Limb (tissue), 2 donors: ENCODE measurements at regions not wholly inside any gene's neighbourhood (a gene's known extent, or its start where the extent isn't known, plus 50 kb on each side); places are given as distances from the start of the nearest gene placed in this dataset.
A peak's percentile ranks its signal among the peaks of the same experiment; 100 is the strongest.
"Not testable (repeated sequence)": the region's sequence is repeated elsewhere in the genome, so short reads cannot be mapped to it uniquely, and the experiment has no call there.

ENCODE experiments used
- DNase-seq, 2 donors: peaks; one replicate each; pipeline ENCODE4 v3.0.0-alpha.2; 2016; ENCODE audit errors: extremely low spot score in 2 of 2

DNA sequence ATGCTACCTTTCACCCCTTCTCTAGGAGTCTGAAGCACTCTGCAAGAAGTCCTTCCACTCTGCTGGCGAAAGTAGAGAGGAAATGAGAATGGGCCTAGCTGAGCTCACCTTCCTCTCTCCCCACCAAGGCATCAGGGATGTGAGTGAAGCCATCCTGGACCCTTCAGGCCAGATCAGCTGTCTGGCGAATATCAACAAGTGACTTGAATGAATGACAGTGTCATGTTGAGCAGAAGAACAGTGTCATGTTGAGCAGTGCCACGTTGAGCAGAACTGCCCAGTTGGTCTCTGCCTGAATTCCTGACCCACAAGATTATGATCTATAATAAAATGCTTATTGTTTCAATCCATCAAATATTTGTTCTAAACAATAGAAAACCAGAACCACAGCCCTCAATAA lies 166.2 kb upstream of the RFC3 start:
- DNase-seq = no peak

DNA sequence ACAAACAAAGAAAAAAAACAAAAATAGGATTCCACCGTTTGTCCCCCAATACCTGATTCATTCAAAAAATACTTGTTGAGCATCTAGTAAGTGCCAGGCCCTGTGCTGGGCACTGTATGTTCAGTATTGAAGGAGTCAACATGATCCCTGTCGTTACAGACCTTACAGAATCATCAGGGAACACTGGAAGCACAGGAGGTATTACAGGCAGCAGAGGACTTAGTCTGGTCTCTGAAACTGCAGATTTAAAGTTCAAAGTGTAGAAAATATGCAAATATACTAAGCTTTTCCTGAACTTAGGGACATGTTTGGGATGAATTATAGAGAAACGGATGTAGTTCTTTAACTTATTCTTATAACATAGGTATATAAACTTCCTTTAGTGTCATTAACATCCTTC lies 160.7 kb upstream of the RFC3 start:
- DNase-seq = no peak

DNA sequence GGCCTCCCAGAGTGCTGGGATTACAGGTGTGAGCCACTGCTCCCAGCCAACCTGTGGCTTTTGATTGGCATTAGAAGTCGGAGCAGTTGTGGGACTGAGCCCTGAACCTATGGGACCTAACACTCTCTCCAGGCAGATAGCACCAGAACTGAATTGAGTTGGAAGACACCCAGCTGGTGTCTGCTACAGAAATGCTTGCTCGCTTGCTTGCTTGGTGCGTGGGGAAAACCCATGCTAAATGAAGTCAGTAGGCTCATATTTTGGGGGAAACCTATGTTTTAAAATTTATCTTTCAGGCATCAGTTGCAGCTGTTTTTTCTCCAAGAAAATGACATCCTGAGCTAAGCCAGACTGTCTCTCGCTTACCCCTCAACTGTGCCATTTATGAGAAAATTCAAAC lies 158.5 kb upstream of the RFC3 start:
- DNase-seq = no peak

DNA sequence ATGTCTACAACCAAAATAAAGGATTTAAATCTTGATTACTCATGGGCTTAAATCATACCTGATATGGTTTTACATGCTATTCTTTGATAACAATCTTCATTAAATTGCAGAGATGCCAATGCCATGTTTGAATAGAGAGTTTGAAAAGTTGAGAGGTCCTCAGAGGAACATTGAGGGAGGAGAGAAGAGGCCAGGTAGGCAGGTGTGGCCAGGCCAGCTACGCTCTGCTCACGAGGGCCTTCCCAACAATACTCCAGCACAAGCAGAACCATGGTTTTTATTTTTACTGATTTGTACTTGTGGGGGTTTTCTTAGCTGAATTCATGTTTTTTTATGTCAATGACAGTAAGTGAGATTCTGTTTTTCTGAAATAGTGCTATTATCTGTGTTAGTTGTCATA lies 158.1 kb upstream of the RFC3 start:
- DNase-seq = no peak

DNA sequence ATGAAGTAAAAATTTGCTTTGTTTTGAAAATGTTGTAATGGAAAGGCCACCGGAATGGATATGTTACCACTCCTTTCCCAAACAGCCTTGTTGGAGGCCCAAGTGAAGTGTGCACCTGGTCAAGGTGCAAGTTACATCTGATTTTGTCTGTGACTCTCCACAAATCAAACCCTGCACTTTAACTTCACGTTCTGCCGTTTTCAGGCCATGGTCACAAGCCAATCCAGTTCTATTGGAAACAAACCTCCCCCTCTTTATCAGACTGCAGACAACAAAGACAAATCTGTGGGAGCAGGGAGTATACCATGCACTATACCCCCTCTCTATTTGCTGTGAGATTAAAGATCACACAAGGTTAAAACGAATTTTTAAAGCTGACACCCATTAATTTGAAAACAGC lies 155.6 kb upstream of the RFC3 start:
- DNase-seq = no peak

DNA sequence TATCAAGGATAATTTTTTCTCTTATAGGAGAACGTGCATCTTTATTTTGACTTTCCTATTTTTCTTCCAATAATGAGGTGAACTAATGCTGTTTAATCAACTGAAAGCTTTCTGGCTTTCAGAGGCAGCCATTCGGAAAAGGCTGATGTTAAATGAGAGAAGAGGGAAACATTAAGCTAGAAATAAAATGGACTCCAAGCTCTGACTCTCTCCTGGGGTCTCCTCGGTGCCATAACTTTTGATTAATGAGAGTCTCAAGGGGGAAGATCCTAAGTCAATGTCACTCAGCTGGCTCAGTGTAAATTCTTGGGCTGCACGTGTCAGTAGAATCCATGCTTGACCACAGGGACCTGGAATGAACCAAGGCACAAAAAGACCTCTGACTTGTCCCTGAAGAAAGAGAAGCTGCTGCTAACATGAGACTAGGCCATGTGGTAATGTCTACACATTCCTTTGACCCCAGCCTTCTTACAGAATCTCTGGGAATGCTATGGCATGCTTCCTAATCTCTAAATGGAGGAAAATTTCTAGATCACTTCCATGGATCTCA lies 152.2 kb upstream of the RFC3 start:
- no peak for DNase-seq

DNA sequence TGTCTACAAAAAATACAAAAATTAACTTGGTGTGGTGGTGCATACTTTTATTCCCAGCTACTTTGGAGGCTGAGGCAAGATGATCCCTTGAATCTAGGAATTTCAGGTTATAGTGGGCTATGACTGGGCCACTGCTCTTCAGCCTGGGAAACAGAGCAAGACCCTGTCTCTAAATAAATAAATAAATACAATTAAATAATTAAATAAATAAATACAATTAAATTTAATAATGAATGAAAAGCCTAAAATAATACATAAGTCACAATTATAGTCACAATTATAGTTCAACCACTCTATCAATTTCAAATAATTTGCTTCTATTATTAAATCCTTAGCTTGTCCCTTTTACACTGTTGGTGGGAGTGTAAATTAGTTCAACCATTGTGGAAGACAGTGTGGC lies 146.4 kb upstream of the RFC3 start:
- DNase-seq = no peak

DNA sequence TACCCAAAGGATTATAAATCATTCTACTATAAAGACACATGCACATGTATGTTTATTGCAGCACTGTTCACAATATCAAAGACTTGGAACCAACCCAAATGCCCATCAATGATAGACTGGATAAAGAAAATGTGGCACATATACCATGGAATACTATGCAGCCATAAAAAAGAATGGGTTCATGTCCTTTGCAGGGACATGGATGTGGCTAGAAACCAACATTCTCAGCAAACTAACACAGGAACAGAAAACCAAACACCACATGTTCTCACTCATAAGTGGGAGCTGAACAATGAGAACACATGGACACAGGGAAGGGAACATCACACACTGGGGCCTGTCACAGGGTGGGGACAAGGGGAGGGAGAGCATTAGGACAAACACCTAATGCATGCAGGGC lies 145.9 kb upstream of the RFC3 start:
- not testable (repeated sequence) for DNase-seq

DNA sequence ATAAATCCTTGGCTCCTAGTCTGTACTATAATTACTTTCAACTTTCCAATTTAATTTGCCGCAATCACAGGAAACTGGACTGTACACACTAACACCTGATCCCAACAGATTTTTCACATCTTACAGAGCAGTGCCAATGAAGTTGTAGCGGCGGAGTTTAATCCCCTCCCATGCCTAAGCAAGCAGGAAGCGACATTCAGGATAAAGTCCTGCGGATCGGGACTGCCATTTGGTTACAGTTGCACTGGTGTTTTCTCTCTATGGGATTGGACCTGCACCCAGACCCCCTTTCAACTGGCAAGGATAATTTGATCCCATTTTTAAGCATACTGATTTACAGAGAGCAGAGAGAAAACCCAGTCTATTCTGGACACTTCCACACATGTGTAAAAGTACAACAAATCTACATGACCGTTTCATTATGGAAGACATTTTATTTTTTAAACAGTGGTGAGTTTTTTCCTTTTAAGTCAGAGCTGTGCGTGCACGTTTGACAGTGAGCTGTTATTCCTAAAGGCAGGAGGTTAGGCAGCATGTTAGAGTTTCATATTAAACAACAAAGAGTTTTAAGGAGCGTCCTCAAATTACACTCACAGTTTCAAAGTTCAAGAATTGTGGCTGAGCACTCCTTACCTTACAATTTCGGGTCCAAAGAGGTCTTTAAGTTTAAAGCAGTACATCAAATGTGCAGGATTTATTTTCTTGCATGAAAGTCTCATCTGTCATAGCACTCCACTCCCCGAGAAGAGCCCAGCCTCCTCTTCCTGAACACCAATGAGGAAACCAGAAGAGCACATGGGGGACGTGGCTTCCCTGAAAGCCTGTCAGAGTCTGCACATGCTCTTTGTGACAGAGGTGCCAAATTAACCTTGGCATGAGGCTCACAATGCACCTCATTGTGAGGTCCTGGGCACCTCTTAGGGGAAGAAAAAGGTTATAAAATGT lies 141.6 kb upstream of the RFC3 start:
- DNase-seq = peak; percentile 42 to 60

DNA sequence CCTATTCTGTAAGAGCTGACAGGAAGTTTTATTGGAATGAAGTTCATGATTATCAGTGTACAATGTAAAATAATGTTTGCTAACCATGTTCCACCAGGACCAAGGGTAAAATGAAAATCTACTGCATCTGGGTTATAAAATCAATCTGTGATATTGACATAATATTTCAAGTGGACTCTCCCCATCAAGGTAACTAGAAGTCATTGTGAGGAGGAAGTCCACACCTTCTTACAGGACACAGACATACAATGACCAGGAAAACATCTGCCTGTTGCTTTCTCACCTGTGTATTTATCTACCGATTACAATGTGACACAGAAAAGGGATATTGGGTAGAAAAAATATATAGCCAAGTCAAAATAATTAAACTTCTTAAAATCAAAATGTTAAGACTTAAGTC lies 140.7 kb upstream of the RFC3 start:
- no peak for DNase-seq

DNA sequence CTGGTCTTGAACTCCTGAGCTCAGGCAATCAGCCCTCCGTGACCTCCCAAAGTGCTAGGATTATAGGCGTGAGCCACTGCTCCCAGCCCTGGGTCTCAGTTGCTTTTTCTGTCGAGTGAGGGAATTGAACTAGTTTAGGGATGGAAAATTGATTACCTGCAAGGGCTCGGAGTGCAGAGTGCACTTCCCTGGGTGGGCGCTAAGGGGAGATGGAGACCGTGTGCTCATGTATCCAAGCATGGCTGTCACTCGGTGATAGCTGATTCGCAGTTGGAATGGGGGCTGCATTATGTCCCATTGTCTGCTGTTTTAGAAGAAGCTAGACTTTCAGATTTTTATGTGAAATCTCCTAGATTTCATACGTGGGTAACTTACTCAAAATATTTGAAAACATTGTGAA lies 139.9 kb upstream of the RFC3 start:
- DNase-seq = no peak

DNA sequence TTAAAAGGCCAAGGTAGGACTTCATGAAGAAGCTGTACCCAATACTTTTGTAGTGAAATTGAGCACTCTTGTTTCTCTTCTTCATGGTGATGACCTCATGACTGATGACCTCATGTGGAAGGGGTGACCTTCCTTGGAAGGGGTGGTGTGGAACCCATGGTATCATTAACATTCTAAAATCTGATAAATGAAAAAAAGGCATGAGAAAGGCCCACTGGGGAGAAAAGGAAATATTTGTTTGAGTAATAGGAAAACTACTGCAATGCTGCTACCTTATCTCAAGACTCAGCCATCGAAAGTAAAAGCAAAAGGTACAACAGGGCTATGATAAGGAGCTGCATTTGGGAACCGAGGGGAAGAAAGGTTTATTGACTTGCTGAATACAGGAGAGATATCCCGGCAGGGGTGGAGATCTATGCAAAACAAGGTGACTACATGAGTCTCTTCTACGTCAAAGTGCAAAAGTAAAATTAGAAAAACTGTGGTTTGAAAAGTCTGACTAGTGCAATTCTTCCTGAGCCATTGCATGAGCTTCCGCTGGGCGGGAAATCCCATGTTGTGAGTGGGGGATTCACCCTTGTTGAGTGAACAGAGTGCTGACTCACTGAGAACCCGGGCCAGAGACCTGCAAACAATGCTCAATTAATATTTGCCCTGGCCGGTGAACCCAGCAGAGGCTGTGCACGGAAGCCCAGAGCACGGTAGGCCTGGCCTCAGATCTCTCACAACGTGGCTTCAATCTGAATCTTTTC lies 138.9 kb upstream of the RFC3 start:
- no peak for DNase-seq

DNA sequence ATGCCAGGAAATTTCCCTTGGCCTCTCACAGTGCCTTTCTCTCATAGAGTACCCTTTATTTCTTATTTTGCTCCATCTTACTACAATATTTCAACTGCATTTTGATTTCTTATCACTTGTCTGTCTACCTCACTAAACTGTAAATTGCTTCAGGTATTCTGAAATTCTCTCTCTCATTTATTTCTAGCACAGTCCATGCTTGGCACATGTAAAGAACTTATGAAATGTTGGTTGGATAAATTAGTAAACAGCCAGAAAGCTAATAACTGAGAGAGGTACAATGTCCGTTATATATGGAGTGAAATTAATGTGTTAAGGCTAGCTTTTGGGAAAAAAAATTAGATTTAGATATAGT lies 138.3 kb upstream of the RFC3 start:
- no peak for DNase-seq

DNA sequence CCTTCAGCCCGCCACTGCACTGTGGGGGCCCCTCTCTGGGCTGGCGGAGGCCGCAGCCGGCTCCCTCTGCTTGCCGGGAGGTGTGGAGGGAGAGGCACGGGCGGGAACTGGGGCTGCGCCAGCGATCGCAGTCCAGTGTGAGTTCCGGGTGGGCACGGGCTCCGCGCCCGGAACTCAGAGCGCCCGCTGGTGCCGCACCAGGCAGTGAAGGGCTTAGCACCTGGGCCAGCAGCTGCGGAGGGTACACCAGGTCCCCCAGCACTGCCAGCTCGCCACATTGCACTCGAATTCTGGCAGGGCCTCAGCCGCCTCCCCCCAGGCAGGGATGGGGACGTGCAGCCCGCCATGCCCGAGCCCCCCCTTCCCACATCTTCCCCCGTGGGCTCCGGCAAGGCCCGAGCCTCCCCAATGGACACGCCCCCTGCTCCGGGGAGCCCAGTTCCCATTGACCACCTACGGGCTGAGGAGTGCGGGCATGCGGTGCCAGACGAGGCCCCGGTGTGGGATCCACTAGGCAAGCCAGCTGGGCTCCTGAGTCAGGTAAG lies 135.9 kb upstream of the RFC3 start:
- DNase-seq = no peak

DNA sequence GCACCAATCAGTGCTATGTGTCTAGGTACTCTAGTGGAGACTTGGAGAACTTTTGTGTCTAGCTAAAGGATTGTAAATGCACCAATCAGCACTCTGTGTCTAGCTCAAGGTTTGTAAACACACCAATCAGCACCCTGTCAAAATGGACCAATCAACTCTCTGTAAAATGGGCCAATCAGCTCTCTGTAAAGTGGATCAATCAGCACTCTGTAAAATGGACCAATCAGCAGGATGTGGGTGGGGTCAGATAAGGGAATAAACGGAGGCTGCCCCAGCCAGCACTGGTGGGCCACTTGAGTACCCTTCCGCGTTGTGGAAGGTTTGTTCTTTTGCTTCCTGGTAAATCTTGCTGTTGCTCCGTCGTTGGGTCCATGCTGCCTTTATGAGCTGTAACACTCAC lies 135.3 kb upstream of the RFC3 start:
- DNase-seq = not testable (repeated sequence)

DNA sequence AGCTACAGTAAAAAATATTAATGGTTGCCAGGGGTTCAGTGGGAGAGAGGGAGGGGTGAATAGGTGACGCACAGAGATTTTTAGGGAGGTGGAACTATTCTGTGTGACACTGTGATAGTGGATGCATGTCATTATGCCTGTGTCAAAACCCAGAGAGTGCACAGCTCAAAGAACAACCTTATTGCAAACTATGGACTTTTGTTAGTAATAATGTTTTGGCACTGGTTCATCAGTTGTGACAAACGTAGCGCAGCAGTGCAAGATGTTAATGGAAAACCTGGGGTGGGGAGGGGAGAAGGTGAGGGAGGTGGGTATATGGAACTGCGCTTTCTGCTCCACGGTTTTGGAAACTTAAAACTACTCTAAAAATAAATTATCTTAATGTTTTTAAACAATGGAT lies 134.6 kb upstream of the RFC3 start:
- no peak for DNase-seq

DNA sequence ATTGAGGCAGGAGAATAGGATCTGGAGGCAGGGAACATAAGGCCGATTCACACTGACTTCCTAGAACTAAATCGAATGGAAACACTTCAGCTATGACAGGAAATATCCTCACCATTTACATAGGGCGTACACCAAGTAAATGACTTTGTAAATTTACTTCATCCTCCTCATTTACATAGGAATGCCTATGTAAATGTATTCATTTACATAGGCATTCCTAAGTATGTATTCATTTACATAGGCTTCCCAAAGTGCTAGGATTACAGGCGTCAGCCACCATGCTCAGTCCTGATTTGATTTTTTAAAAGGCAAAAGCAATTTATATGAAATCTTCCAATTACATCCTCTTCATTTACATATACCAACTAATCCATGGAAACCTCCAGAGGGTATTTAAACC lies 133.1 kb upstream of the RFC3 start:
- DNase-seq = no peak

DNA sequence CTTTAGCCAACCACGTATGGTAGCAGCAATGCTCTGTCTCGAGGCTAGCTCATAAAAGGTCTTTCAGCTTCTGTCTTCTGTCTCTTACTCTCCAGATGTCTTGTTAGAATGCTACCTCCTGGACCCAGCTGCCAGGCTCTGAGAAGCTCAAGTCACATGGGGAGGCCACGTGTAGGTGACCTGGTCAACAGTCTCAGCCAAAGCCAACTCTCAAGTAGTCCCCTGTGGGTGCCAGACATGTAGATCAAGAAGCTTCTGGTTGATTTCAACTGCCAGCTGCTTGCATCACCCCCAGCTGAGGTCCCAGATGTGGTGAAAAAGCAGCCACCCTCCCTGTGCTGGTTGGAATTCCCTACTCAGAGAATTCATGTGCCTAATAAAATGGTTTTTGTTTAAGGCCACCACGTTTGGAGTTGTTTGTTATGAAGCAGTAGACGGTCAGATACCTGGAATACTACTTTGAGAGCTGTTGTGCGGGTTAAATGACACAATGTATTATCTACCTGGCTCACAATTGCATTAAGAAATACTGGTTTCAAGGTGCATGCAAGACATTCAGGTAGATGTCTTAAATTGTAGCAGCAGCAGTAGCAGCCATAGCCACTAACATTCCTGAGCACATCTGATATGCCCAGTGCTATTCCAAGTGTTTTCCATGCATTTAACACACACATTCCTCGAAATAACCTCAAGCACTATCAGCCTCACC lies 131.0 kb upstream of the RFC3 start:
- DNase-seq = no peak

DNA sequence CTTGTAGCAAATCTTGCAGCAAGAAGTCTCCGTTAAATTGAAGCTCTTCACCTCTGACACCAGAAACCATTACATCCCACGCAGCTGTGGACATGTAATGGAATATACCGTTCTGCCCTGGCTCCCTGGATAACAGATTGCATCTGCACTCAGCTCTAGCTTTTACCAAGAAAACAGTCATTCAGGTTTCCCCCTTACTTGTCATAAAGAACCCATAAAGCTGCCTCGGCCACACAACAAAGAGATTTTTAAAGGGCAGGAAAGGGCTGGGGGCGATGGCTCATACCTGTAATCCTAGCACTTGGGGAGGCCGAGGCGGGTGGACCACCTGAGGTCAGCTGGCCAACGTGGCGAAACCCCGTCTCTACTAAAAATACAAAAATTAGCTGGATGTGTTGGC lies 127.6 kb upstream of the RFC3 start:
- DNase-seq = no peak

DNA sequence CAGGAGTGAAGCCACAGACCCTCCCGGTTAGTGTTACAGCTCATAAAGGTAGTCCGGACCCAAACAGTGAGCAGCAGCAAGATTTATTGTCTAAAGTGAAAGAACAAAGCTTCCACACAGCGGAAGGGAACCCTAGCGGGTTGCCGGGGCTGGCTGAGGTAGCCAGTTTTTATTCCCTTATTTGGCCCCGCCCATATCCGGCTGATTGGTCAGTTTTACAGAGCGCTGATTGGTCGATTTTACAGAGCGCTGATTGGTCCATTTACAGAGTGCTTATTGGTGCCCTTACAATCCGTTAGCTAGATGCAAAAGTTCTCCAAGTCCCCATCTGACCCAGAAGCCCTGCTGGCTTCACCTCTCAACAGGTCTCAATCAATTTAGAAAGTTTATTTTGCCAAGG lies 126.0 kb upstream of the RFC3 start:
- DNase-seq = no peak

DNA sequence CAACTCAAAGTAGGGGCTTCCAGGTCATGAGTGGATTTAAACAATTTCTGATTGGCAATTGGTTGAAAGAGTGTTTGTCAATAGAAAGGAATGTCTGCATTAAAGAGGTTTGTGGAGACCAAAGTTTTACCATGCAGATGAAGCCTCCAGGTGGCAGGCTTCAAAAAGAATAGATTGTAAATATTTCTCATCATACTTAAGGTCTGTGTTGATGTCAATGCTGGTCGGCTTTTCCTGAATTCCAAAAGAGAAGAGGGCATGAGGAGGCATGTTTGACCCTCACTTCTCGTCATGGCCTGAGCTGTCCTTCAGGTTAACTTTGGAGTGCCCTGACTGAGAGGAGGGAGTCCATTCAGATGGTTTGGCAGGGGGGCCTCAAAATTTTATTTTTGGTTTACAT lies 125.4 kb upstream of the RFC3 start:
- DNase-seq = no peak

DNA sequence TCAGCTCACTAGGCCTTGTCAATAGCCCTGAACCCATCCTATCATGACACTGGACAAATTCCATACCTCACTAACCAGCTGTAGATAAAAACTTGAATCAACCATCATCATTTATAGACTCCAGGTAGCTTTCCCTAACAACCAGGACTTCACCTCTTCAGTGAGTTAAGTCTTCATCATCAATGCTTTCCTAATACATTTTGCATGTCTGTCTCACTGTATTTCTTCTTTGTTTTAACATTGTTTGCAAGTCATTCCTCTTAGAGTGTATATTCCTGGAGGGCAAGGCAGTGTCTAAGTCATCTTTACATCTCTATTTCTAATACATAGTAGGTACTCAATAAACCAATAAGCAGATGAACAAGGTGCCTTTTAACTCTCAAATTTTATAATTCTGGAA lies 123.4 kb upstream of the RFC3 start:
- no peak for DNase-seq
